SHP77 (cell line): ENCODE measurements at regions not wholly inside any gene's neighbourhood (a gene's known extent, or its start where the extent isn't known, plus 50 kb on each side); places are given as distances from the start of the nearest gene placed in this dataset.
"Not testable (repeated sequence)": the region's sequence is repeated elsewhere in the genome, so short reads cannot be mapped to it uniquely, and the experiment has no call there.

Experiments
- DNase-seq, 2 experiments: peaks; one replicate each; lab custom pipeline; 2025; lab: John Stamatoyannopoulos, UW

GRCh38 chr12:123061441-123062205 is 81.1 kb downstream of the ARL6IP4 start:
- no peak for DNase-seq

GRCh38 chr12:123059500-123059899 is 79.0 kb downstream of the ARL6IP4 start:
- DNase-seq: no peak

- DNase-seq: no peak
These were observed 78.5 kb downstream of the ARL6IP4 start for GRCh38 chr12:123058980-123059379.

DNA sequence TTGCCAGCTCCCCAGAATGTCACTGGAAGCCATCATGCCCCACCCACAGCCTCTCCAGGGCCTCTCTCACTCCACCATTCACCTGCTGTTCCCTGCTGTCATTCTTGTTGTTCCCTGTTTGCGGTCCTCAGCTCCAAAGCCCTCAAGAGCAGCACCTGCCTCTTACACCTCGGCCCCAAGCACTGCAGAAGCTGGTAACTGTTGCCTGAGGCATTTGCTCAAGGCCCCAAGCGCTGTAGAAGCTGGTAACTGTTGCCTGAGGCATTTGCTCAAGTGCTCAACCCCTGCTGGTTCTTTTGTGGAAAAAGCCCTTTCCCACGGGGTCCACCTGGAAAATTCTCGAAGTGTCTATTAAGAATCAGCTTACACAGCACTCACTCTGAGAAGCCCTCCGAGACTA is 78.0 kb downstream of the ARL6IP4 start:
- peak; percentile 86 to 89 for DNase-seq

GRCh38 chr12:123057513-123058265 is 77.2 kb downstream of the ARL6IP4 start:
- no peak for DNase-seq

DNA sequence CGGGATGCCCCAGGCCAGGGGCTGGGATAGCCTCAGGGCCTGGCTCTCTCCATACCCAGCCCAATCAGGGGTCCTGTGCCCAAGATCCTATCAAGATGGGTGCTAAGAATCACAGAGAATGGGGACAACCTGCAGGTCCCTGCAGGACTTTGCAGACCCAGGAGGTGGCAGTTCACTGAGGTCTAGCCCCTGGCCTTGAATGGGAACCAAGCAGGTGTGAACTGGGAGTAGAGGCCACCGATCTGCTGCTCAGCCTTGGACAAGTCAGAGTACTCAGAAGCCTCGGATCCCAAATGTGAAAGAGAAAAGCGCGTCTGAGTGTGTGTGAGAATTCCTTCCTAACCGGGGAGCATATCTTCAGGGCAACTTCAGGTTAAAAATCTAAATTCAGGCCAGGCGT is 76.2 kb downstream of the ARL6IP4 start:
- no peak for DNase-seq

GRCh38 chr12:123056053-123056452 is 75.6 kb downstream of the ARL6IP4 start:
- no peak for DNase-seq

- peak in 1 of 2 experiments; percentile 26 for DNase-seq
These were observed 74.8 kb downstream of the ARL6IP4 start for GRCh38 chr12:123055281-123055766.

DNA sequence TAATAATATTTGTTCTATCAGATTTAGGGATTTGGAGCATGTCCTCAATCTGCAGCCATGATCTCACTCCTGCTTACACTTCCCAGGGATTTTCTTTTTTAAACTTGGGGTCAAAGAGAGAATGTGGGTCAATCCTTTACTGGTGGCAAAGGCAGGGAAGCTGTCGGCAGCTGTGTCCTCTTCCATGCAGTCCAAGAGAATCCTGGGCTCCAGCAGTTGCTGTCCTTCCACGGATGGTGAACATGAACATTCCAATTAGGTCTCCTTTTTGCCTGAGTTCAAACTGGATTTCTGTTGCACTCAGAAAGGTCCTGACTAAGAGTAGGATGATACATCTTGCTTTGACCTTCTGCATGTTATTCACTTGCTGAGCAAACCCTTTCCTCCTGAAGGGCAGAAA is 73.9 kb downstream of the ARL6IP4 start:
- DNase-seq: no peak

- DNase-seq: no peak
These were observed 71.1 kb downstream of the ARL6IP4 start for GRCh38 chr12:123051556-123051955.

DNA sequence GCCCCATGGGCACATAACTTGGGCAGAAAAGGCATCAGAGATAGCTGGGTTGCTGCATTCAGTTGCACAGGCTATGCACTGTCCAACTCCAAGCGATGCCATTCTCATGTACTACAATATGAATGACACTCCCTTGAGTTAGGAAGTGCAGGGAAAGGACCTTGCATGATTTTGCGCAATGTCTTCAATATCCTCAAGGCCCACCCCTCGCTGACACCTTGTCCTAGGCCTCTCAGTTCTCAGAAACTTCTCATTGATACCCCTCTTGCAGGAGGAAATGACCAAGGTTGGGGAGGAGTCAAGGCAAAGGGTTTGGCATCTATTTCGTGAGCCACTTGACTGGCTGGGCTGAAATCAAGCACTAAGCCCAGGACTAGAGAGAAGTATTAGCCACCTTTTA is 70.4 kb downstream of the ARL6IP4 start:
- no peak for DNase-seq

- DNase-seq: no peak
These were observed 69.9 kb downstream of the ARL6IP4 start for GRCh38 chr12:123050331-123050831.

DNA sequence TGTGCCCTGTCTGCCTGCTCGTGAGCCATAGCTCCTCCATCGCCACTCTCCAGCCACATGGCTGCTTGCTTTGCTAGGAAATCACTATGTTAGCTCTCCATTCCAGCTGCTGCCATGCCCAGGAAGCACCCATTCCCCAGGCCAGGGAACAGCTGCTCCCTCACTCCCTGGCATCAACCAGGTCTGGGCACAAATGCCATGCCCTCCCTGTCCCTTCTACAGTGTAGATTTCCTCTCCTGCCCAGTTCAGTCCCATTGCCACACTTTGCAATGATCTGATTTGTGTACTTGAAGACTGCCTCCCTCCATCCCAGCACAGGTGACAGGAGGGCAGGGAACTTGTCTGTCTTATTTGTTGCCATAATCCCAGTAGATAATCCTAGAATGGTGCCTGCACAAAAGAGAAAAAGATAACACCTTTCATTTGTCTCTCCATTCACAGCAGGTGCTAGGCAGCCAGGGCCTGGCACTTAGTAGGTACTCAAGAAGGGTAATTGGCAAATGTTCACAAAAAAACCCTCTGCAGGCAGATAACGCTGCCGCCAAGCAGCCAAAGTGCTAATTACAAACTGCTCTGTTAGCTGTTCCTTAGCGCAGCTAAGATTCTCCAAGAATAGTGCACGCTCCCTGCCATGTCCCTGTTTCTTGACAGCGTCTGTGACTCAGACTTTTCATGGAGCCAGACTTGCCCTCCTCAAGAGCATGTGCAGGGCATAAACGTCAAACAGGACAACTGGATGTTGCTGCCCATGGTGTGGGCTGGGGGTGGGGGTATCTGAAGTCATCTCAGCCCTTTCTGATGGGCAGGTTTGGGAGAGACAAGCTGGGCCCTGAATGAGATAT is 69.1 kb downstream of the ARL6IP4 start:
- DNase-seq: no peak

- DNase-seq: not testable (repeated sequence)
These were observed 67.4 kb downstream of the ARL6IP4 start for GRCh38 chr12:123047892-123048291.

- DNase-seq: no peak
These were observed 66.8 kb downstream of the ARL6IP4 start for GRCh38 chr12:123047289-123047688.

- DNase-seq: no peak
These were observed 66.0 kb downstream of the ARL6IP4 start for GRCh38 chr12:123046431-123046830.

DNA sequence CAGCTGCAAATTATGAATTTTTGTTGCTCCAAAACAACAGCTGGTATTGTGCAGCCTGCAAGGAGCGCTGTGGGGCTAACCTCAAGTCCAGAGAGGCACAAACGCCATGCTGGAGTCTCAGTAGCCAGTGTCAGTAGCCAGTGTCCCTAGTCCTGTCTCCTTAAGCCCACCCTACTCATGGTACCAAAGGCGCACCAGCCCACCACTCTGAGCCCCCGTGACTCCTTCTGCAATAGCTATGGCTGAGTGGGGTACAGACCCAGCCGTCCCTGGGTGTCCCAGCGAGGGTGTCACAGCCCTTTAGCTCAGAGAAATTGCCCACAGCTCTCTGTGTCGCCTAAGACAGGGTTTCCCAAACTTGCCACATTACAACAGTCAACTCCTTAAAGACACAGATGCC is 65.2 kb downstream of the ARL6IP4 start:
- no peak for DNase-seq

DNA sequence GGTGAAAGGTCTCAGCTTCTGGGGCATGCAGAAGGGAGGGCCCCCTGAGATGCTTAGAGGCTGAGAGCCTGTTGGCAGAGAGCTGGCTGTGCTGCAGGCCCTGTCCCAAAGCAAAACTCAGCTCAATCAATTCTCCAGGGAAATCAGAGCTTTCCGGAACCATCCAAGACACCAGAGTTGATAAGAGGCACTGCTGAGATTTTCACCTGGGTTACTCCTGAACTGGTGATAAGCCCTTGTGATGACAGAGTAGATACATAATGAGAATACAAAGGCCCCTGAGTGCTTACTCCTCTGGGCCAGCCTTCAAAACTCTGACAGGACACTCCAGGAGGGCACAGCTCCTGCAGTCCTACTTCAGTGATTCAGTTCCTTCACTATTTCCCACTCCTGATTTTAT is 63.9 kb downstream of the ARL6IP4 start:
- DNase-seq: no peak

DNA sequence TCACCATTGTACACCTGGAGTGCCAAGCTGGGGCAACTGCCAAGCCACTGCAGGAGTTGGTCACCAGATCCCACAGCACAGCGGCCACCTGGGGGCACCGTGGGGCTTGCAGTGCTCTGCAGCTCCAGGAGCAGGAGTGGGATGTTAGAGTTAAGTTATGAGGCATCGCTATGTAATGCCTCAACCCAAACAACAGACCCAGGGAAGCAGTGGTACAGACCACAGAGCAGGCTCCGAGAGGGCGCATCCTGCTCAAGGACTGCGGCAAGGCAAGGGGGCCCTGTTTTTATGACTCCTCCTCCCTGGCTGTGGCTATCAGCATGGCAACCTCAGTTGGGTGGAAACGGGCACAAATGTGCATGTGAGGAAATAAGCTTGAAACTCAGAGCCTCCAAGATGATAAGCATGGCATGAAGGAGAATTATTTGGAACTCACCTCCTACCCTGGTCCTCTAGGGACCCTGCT is 63.1 kb downstream of the ARL6IP4 start:
- DNase-seq: peak; percentile 59 to 75

- DNase-seq: no peak
These were observed 62.4 kb downstream of the ARL6IP4 start for GRCh38 chr12:123042833-123043232.

DNA sequence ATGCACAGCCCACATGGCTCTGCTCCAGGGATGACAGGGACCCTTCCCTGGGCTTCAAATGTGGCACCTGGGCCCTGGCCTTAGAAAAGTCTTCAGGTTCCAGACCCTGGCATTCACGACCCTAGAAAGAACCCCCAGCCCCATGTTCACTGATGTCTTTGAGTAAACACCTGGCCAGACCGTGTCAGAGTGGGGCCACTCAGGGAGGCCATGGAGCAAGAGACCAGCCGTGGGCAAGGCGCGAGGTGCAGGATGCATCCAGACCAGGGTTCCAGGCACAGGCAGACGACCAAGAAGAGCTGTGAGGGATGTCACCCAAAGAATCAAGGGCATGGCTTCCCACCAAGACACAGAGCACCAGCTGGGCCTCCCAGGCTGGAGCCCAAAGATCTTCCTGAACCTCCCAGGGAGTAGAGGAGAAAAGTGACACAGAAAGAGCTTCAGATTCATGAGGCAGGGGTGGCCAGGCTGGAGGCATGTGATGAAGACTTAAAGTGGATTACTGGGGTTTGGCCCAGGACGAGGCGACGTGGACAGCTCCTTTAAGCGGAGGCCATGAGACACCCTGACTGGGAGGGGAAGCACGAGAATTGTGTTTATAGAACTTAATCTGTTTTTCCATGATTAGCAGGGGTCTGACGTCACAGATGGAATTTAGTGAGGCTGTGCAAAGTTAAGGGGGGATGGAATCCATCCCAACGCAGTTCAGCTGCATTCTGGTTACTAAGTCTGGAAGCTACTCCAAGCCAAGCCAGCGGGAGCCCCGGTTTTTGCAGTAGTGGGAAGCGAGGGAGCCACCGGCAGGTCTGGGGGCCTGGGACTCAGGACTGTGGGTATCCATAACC is 61.6 kb downstream of the ARL6IP4 start:
- no peak for DNase-seq
